CD1c-positive myeloid dendritic cell (primary cell): ENCODE measurements at regions not wholly inside any gene's neighbourhood (a gene's known extent, or its start where the extent isn't known, plus 50 kb on each side); places are given as distances from the start of the nearest gene placed in this dataset.
A peak's percentile ranks its signal among the peaks of the same experiment; 100 is the strongest.
"Not testable (repeated sequence)": the region's sequence is repeated elsewhere in the genome, so short reads cannot be mapped to it uniquely, and the experiment has no call there.

Experiments
- DNase-seq: peaks from one replicate; pipeline ENCODE4 v3.0.0-alpha.2; 2016; ENCODE audit errors: extremely low spot score

DNA sequence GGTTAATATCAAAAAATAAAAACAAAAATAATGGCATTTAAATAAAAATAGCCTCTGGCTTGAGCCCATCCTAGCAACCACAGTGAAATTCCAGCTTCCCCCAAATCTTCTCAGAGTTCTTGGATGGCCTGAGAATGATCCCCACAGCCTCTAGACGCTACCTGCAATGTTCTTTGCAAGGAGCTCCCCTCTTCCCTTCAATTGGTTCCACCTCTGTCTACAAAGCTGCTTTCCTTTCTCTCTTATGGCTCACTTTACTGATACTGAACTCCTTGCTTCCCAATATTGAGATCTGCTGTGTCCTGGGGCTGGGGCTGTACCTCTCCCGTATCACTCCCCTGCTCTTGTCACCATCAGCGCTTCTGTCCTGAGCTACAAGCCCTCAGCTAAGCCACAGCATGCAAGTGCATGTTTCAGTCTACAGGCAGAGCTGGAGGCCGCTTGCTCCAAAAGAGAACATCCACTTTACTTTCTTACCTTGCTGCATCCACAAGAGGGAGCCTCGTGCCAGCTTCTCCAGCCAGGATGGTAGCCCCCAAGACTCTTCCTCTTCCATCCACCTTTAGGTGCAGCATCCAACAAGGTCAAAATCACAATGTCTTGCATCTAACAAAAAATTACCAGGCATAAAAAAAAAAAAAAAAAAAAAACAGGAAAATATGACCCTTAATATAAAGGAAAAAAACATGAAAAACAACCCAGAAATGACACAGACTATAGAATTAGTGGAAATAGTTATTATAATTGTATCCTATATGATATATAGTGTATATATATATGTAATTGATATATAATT is 57.4 kb upstream of the PRSS3 start:
- DNase-seq, result peak; percentile 36

DNA sequence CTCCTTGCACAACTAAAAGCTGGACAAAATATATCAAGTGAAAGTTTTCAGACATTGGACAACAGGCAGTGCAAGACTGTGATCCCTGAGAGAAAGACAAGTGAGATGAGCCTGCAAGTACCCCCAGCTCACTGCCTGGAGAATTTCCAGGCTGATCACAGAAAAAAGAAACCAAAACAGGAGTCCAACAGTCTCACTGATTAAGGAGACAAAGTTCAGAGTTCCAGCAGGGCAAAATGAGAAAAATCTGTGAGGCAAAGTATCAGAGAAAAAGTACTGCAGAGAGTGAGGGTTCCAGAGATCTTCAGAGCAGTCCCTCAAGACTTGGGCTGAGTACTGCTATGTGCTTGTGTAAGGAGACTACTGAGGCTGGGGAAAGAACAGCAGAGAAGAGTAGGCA is 56.0 kb upstream of the PRSS3 start:
- DNase-seq, result no peak

DNA sequence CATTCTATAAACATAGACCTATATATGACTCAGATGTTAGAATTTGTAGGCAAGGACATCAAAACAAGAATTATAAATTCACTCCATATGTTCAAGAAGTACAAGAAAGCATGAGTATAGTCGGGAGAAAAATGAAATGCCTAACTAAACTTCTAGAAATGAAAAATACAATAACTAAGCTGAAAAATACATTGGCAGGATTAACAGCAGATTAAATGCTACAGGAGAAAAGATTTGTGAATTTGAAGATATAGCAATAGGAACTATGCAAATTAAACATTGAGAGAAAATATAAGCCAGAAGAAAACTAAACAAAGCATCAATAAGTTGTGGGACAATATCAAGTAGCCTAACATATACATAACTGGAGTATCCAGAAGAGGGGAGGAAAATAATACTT is 55.3 kb upstream of the PRSS3 start:
- no peak for DNase-seq

DNA sequence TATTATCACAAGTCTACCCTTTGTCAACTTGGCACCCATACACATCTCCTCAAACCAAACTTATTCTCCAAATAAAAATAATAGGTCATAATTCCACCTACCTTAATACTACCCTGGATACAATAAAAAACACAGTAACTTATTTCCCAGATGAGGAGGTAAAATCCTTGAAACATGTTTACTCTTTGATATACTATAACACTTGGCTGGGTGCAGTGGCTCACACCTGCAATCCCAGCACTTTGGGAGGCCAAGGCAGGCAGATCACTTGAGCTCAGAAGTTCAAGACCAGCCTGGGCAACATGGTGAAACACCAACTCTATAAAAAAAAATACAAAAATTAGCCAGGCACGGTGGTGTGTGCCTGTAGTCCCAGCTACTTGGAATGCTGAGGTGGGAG is 54.4 kb upstream of the PRSS3 start:
- not testable (repeated sequence) for DNase-seq

DNA sequence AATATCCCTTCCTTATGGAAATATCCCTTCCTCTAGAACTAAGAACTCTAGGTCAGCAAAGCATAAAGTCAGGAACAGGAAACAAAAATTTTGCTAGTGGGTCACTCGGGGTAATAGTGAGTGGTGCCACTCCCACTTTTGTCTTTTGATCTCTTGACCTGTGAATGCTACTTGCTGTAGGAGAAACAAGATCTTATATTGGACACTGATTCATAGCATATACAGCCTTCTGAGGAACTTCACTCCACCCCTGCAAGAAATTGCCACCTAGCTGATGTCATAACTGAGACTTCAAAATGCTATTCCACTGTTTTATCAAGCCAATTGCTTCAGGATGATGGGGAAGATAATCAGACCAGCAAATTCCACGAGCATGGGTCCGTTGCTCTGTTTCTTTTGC is 53.3 kb upstream of the PRSS3 start:
- DNase-seq, result no peak

DNA sequence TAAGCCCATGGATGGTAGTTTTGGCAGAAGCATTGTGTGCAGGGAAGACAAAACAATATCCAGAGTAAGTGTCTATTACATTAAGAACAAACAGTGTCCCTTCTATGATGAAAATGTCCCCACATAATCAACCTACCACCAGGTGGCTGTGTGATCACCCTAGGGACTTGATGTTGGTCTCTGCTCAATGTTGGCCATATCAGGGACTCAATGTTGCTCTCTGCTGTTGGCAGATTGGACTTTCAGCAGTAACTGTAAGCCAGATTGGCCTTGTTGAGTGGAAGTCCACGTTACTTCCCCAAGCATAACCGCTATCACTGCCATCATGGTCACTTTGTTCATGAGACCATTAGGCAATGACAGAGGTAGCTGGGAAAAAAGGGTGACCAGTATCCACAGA is 52.8 kb upstream of the PRSS3 start:
- no peak for DNase-seq
